ENCODE measurements at regions not wholly inside any gene's neighbourhood (a gene's known extent, or its start where the extent isn't known, plus 50 kb on each side); places are given as distances from the start of the nearest gene placed in this dataset.
"Not testable (repeated sequence)": the region's sequence is repeated elsewhere in the genome, so short reads cannot be mapped to it uniquely, and the experiment has no call there.

- ATAC-seq (ENCODE audit: low read depth); H2BK120ac ChIP-seq (ENCODE audit: low read depth, low read length); H3K27me3 ChIP-seq (ENCODE audit: control insufficient read depth, insufficient read depth, low read length); POLR2A ChIA-PET (ENCODE audit: unreplicated experiment); H3K14ac ChIP-seq (replicated peaks; ENCODE audit: low read depth, low read length); H2AFZ ChIP-seq (replicated peaks; ENCODE audit: low read length, poor library complexity); H3K9ac ChIP-seq (ENCODE audit: low read depth, low read length); H4K8ac ChIP-seq (ENCODE audit: low read depth in 2 of 2, low read length in 2 of 2); BruUV-seq (replicated peaks); H4K91ac ChIP-seq (ENCODE audit: insufficient read depth, low read depth, low read length); H2BK5ac ChIP-seq (ENCODE audit: low read depth, low read length, poor library complexity, severe bottlenecking); H3K9me1 ChIP-seq (ENCODE audit: insufficient read depth, low read length); H2BK20ac ChIP-seq (ENCODE audit: low read depth, low read length); H3K4me3 ChIP-seq (ENCODE audit: insufficient read depth, low read depth, low read length); H3K4me1 ChIP-seq (ENCODE audit: control insufficient read depth, insufficient read depth, low read length); H3K56ac ChIP-seq (ENCODE audit: extremely low read depth, insufficient read depth, low read length); H2AK9ac ChIP-seq (replicated peaks; ENCODE audit: low read depth, low read length, poor library complexity); H2AK5ac ChIP-seq (ENCODE audit: low read depth, low read length); H3K79me1 ChIP-seq (ENCODE audit: low read depth in 1 of 2, low read length in 2 of 2); H3K4me2 ChIP-seq (ENCODE audit: low read depth, low read length); H3K9me3 ChIP-seq (ENCODE audit: control insufficient read depth, insufficient read depth, low read length); H3K18ac ChIP-seq (ENCODE audit: low read depth, low read length); H2BK15ac ChIP-seq (ENCODE audit: low read depth, low read length); dilution Hi-C loops (cut with HindIII; ENCODE audit: low sequenced_read_pairs, unreplicated experiment); H3K36me3 ChIP-seq (ENCODE audit: control insufficient read depth, insufficient read depth, low read length); in situ Hi-C loops (cut with MboI; ENCODE audit: low sequenced_read_pairs); H4K20me1 ChIP-seq (ENCODE audit: insufficient read depth, low read length); H3K27ac ChIP-seq (ENCODE audit: insufficient read depth, low read length); H3K4ac ChIP-seq (ENCODE audit: low read depth, low read length); H4K5ac ChIP-seq (ENCODE audit: low read depth, low read length); intact Hi-C loops (cut with micrococcal nuclease); CTCF ChIA-PET; DNase-seq; H3K23ac ChIP-seq (ENCODE audit: low read depth, low read length): not testable (repeated sequence)
- WGBS, 2 experiments (ENCODE audit: extremely low coverage in 2 of 2, insufficient read length in 1 of 2) = no CpG with 5 or more reads among the region's 4 CpGs
These were observed 441.9 kb downstream of the TOX3 start for GRCh38 chr16:52104993-52105392.

All from IMR-90 (cell line).